ENCODE measurements at regions not wholly inside any gene's neighbourhood (a gene's known extent, or its start where the extent isn't known, plus 50 kb on each side); places are given as distances from the start of the nearest gene placed in this dataset.

GRCh38 chr18:73684647-73685046, 463.0 kb downstream of the FBXO15 start:
- Histone ChIP-seq H3K79me2 (no peaks in the 10 kb centered on the region), H3K9me2 (replicated peaks; ENCODE audit: insufficient read depth) (no peaks in the 10 kb centered on the region), H3K27me3 (no peaks in the 10 kb centered on the region), H3K4me3 (no peak overlapping the region), H3K4me1 (ENCODE audit: insufficient read depth) (no peaks in the 10 kb centered on the region), H3K4me2 (no peak overlapping the region), H3K27ac (no peak overlapping the region), H4K20me1 (ENCODE audit: insufficient read depth, poor library complexity, severe bottlenecking) (no peaks in the 10 kb centered on the region), H3K36me3 (replicated peaks; ENCODE audit: insufficient read depth, low read depth) (no peaks in the 10 kb centered on the region), H3K9me3 (ENCODE audit: low read depth) (no peaks in the 10 kb centered on the region), H2AFZ (no peak overlapping the region)
- no peak for DNase-seq (ENCODE audit: low spot score)
- TF ChIP-seq CTCF (IDR thresholded peaks at IDR 0.05; ENCODE audit: poor library complexity) (no peak), EZH2phosphoT487 (IDR thresholded peaks at IDR 0.05; ENCODE audit: low read depth, severe bottlenecking, unreplicated experiment) (no peak), EZH2 (IDR thresholded peaks at IDR 0.05; ENCODE audit: borderline replicate concordance) (no peak)

- Histone ChIP-seq H3K9me2 (replicated peaks; ENCODE audit: insufficient read depth) (no peaks in the 10 kb centered on the region), H4K20me1 (ENCODE audit: insufficient read depth, poor library complexity, severe bottlenecking) (no peaks in the 10 kb centered on the region), H3K36me3 (replicated peaks; ENCODE audit: insufficient read depth, low read depth) (no peaks in the 10 kb centered on the region), H3K4me3 (no peak overlapping the region), H2AFZ (no peak overlapping the region), H3K4me2 (no peak overlapping the region), H3K79me2 (no peaks in the 10 kb centered on the region), H3K9me3 (ENCODE audit: low read depth) (no peaks in the 10 kb centered on the region), H3K27me3 (no peaks in the 10 kb centered on the region), H3K27ac (no peak overlapping the region), H3K4me1 (ENCODE audit: insufficient read depth) (no peaks in the 10 kb centered on the region)
- WGBS (ENCODE audit: low lambda C conversion rate, missing lambda C conversion rate): 97% methylated on average over 6 of the region's 6 CpGs
- no peak for DNase-seq (ENCODE audit: low spot score)
- TF ChIP-seq EZH2phosphoT487 (IDR thresholded peaks at IDR 0.05; ENCODE audit: low read depth, severe bottlenecking, unreplicated experiment) (no peak), EZH2 (IDR thresholded peaks at IDR 0.05; ENCODE audit: borderline replicate concordance) (no peak), CTCF (IDR thresholded peaks at IDR 0.05; ENCODE audit: poor library complexity) (no peak)
Observed at GRCh38 chr18:73683409-73684238, 464.0 kb downstream of the FBXO15 start.

- no peaks in the 10 kb centered on the region for H3K4me1 ChIP-seq (ENCODE audit: insufficient read depth)
- no peaks in the 10 kb centered on the region for H3K36me3 ChIP-seq (replicated peaks; ENCODE audit: insufficient read depth, low read depth)
- H3K9me3 ChIP-seq (ENCODE audit: low read depth): no peaks in the 10 kb centered on the region
- H3K4me2 ChIP-seq: no peak overlapping the region
- H3K27me3 ChIP-seq: no peaks in the 10 kb centered on the region
- H3K79me2 ChIP-seq: no peaks in the 10 kb centered on the region
- H3K4me3 ChIP-seq: no peak overlapping the region
- WGBS (ENCODE audit: low lambda C conversion rate, missing lambda C conversion rate): 86% methylated on average over 3 of the region's 3 CpGs
- no peak for DNase-seq (ENCODE audit: low spot score)
- no peak overlapping the region for H2AFZ ChIP-seq
- no peak for TF ChIP-seq EZH2phosphoT487 (IDR thresholded peaks at IDR 0.05; ENCODE audit: low read depth, severe bottlenecking, unreplicated experiment)
- no peak for TF ChIP-seq EZH2 (IDR thresholded peaks at IDR 0.05; ENCODE audit: borderline replicate concordance)
- no peak for TF ChIP-seq CTCF (IDR thresholded peaks at IDR 0.05; ENCODE audit: poor library complexity)
- no peaks in the 10 kb centered on the region for H4K20me1 ChIP-seq (ENCODE audit: insufficient read depth, poor library complexity, severe bottlenecking)
- no peak overlapping the region for H3K27ac ChIP-seq
- H3K9me2 ChIP-seq (replicated peaks; ENCODE audit: insufficient read depth): no peaks in the 10 kb centered on the region
Observed at GRCh38 chr18:73681912-73682311, 465.7 kb downstream of the FBXO15 start.

Measured in hepatocyte (in vitro differentiated cells).